ENCODE measurements at regions not wholly inside any gene's neighbourhood (a gene's known extent, or its start where the extent isn't known, plus 50 kb on each side); places are given as distances from the start of the nearest gene placed in this dataset.
"Not testable (repeated sequence)": the region's sequence is repeated elsewhere in the genome, so short reads cannot be mapped to it uniquely, and the experiment has no call there.

DNA sequence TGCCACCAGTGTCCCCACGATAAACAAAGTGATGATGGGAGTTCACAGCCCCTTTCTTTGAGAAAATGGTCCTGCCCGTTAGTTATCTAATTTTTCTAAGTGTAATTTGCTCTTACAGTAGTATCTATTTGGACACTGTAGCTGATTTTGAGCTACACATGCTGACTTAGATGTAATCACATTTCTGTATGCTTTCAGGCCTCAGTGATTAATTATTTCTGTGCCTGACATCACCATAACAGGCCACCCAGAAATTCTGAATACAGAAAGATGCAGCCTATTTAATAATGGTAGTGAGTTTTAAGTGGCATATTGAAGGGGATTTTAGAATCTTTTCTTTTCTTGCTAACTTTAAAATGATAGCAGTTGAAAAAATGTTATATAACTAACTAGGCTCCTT, 147.6 kb upstream of the ANXA10 start:
- DNase-seq = no peak

GRCh38 chr4:167955006-167955405, 137.3 kb upstream of the ANXA10 start:
- no peak for DNase-seq

DNA sequence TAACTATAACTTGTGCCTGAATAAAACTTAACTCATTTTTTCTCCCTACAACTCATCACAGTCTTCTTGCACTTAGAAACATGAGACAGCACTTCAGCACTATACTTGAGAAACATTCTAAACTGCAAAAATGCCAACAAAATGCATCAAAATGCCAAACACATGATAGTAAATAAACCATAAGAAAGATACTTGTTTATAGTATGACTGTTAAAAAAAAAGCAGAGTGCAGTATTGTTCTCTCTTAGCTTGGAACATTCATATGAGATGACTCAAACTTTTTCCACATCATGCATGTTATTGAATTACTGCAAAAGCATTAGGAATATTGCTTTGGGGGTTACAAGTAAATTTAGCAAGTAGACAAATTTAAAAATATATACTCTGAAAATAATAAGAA, 135.7 kb upstream of the ANXA10 start:
- no peak for DNase-seq

DNA sequence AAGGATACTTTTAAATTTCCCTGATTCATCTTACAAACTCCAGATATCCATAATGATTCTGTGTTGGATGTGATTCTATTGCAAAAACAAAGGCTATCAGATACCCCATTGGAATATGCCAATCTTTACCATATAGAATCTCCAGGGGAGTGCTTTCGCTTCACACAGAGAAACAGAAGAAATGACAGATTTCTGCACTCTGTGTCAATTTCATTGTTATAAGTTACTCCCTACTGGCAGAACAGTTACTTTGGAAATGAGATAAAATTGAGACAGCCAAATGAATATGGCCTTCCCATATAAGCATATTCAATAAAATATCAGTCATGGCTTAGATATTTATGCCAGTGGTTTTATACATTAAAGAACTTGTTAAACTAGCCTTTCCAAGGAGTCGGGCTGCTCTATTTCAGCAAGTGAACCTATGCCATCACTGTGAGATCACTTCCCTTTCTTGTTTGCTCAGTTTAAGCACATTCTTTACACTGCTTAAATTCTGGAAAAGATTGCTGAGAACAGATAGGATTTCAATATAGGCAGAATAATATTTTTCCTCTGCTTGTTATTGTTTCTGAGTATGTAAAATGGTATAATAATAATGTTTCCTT, 127.5 kb upstream of the ANXA10 start:
- DNase-seq = no peak

- no peak for DNase-seq
Observed at GRCh38 chr4:167966143-167966542, 126.2 kb upstream of the ANXA10 start.

DNA sequence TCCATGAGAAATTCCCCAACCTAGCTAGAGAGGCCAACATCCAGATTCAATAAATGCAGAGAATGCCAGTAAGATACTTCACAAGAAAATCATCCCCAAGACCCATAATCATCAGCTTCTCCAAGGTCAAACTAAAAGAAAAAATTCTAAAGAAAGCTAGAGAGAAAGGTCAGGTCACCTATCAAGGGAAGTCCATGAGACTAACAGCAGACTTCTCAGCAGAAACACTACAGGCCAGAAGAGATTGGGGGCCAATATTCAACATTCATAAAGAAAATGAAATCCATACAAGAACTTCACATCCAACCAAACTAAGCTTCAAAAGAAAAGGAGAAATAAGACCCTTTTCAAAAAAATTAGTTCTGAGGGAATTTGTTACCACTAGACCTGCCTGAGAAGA, 118.8 kb upstream of the ANXA10 start:
- DNase-seq = no peak

GRCh38 chr4:167985565-167985964, 106.8 kb upstream of the ANXA10 start:
- no peak for DNase-seq

- no peak for DNase-seq
Observed at GRCh38 chr4:167986044-167986443, 106.3 kb upstream of the ANXA10 start.

DNA sequence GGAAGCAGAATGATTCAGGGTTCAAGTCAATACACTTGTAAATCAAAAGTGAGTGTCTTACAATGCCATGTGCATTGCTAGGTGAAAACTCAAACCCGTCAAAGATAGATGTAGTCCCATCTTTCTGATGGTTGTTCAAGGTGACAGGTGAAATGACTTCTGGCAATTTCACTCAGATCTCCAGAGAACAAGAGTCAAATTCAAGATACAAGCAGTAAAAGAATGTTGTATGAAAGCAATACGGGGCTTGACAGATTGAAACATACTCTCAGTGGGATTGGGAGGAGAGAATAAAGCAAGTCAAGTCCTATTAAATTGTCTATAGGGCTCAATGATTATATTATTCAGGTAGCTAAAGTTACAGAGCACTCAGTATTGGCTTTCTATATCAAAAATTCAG, 105.1 kb upstream of the ANXA10 start:
- no peak for DNase-seq

- no peak for DNase-seq
Observed at GRCh38 chr4:167989815-167990214, 102.5 kb upstream of the ANXA10 start.

GRCh38 chr4:168008112-168008511, 84.2 kb upstream of the ANXA10 start:
- not testable (repeated sequence) for DNase-seq

- DNase-seq = no peak
Observed at GRCh38 chr4:168019019-168019651, 73.2 kb upstream of the ANXA10 start.

- no peak for DNase-seq
Observed at GRCh38 chr4:168019921-168020320, 72.4 kb upstream of the ANXA10 start.

DNA sequence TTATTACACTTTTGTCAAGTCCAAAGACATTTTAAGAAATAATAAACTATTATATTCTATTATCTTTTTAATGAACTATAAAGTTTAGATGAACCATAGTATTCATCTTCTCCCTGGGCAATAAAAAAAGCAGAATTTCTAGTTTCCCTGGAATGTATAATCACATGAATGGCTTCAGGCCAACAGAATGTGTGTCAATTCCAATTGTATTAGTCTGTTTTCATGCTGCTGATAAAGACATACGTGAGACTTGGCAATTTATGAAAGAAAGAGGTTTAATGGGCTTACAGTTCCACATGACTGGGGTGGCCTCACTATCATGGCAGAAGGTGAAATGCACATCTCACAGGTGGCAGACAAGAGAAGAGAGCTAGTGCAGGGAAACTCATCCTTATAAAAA, 70.7 kb upstream of the ANXA10 start:
- DNase-seq = no peak

DNA sequence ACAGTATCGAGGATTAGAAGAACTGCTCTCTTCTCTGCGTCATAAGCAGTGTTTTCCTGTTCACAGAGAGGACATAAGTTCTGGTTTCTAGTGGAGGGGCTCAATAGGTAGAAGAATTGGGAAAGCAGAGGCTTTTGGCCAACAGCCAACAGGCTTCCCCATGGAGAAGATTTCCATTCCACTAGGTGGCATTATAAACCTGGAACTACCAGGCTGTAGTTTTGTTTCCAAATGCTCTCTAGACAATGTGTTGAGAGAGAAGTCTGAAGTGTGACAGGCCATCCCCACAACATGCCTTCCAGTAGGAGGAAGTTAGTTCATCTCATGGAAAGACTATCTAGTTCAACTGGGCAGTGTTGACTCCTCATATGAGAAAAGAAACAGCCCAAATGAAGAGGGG, 63.8 kb upstream of the ANXA10 start:
- DNase-seq = no peak

DNA sequence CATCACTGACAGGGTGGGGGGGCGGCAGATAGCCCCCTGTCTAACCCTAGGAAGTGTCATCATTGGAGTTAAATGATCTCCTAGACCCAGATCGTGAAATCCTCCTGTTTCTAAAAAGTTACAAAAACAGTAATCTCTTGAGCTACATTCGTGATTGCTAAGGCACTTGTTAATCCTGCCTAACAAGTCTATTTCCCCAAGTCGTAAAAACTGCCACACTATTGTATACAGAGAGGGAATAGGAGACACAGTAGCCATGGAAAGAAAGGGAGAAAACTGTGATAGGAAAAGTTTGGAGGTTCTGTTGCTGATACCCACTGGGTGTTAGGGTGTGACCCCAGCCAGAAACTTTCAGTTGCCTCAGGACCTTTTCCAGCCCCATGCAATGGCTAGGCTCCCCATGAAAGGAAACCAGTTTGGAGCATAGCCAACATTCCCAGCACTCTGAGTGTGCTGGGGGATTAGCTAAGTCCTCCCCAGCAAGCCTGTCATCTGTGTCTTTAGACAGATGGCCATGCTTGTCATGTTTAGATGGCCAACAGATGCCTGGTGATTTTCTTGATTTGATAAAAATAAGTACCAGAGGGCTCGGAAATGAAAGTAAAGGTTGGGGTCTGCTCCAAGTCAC, 63.3 kb upstream of the ANXA10 start:
- no peak for DNase-seq

GRCh38 chr4:168037676-168038075, 54.7 kb upstream of the ANXA10 start:
- DNase-seq = no peak

GRCh38 chr4:168039593-168039992, 52.7 kb upstream of the ANXA10 start:
- DNase-seq = no peak

Data from retina (tissue), 1 donor.